Neural cell (in vitro differentiated cells): ENCODE measurements at regions not wholly inside any gene's neighbourhood (a gene's known extent, or its start where the extent isn't known, plus 50 kb on each side); places are given as distances from the start of the nearest gene placed in this dataset.

ENCODE experiments used
- H2AFZ ChIP-seq: fragments of 200-600, 300-800 bp; sonication (generic), shearing (Covaris generic); 2 replicates; pipeline ENCODE4 v1.6.0; 2014; ENCODE audit warnings: low read depth, mild to moderate bottlenecking, antibody characterized with exemption, low read length, moderate library complexity
- H3F3A ChIP-seq: fragments of 200-600 bp; shearing (Covaris generic); 2 replicates; pipeline ENCODE4 v1.6.1; 2016; ENCODE audit warnings: mild to moderate bottlenecking, moderate library complexity, mixed read lengths, antibody characterized with exemption, low read length; ENCODE audit not compliant: insufficient read depth, poor library complexity, severe bottlenecking
- H3K27ac ChIP-seq: fragments of 200-600, 300-800 bp; sonication (generic), shearing (Covaris generic); 2 replicates; pipeline ENCODE4 v1.5.1; 2014; ENCODE audit warnings: mild to moderate bottlenecking, low read length, moderate library complexity
- H3K27me3 ChIP-seq: fragments of 300-800, 200-600 bp; sonication (generic), shearing (Covaris generic); 2 replicates; pipeline ENCODE4 v1.6.0; 2014; ENCODE audit warnings: mild to moderate bottlenecking, low read depth, low read length, moderate library complexity; ENCODE audit not compliant: insufficient read depth
- H3K36me3 ChIP-seq: fragments of 300-800, 200-600 bp; sonication (generic), shearing (Covaris generic); 2 replicates; pipeline ENCODE4 v1.5.1; 2014; ENCODE audit warnings: mild to moderate bottlenecking, antibody characterized with exemption, low read length, moderate library complexity; ENCODE audit not compliant: insufficient read depth
- H3K4me2 ChIP-seq: fragments of 300-800, 200-600 bp; sonication (generic), shearing (Covaris generic); 2 replicates; pipeline ENCODE4 v1.6.0; 2014; ENCODE audit warnings: mild to moderate bottlenecking, low read length
- H3K4me3 ChIP-seq: fragments of 300-800, 200-600 bp; sonication (generic), shearing (Covaris generic); 2 replicates; pipeline ENCODE4 v1.5.1; 2014; ENCODE audit warnings: mild to moderate bottlenecking, low read length, moderate library complexity
- H3K79me2 ChIP-seq: fragments of 200-600 bp; shearing (Covaris generic); replicated peaks from 2 replicates; pipeline ENCODE4 v1.6.0; 2014; ENCODE audit warnings: mild to moderate bottlenecking, low read length, moderate library complexity; ENCODE audit not compliant: insufficient read depth
- H3K9ac ChIP-seq: fragments of 300-800, 200-600 bp; sonication (generic), shearing (Covaris generic); 2 replicates; pipeline ENCODE4 v1.6.1; 2016; ENCODE audit warnings: mild to moderate bottlenecking, low read length, mixed read lengths
- H3K9me2 ChIP-seq: fragments of 200-600 bp; shearing (Covaris generic); 2 replicates; pipeline ENCODE4 v1.6.1; 2016; ENCODE audit warnings: mild to moderate bottlenecking, low read length, mixed read lengths; ENCODE audit not compliant: insufficient read depth
- H3K9me3 ChIP-seq: fragments of 200-600, 300-800 bp; sonication (generic), shearing (Covaris generic); 2 replicates; pipeline ENCODE4 v1.6.1; 2016; ENCODE audit warnings: mild to moderate bottlenecking, mixed run types, low read length, moderate library complexity, mixed read lengths
- H4K20me1 ChIP-seq: fragments of 200-600 bp; shearing (Covaris generic); 2 replicates; pipeline ENCODE4 v1.6.1; 2016; ENCODE audit warnings: mild to moderate bottlenecking, mixed run types; ENCODE audit not compliant: insufficient read depth
- CTCF ChIP-seq: fragments of 450-650 bp; IDR thresholded peaks from 2 replicates; pipeline ENCODE4 v1.5.1; 2014; ENCODE audit warnings: antibody characterized with exemption, mild to moderate bottlenecking, moderate library complexity; ENCODE audit not compliant: poor library complexity, severe bottlenecking
- EP300 ChIP-seq: fragments of 450-650 bp; conservative IDR thresholded peaks from 2 replicates; pipeline ENCODE4 v1.6.1; 2014; ENCODE audit warnings: antibody characterized with exemption, mild to moderate bottlenecking, moderate library complexity; ENCODE audit not compliant: poor library complexity, severe bottlenecking
- EZH2 ChIP-seq: fragments of 200-600, 300-800 bp; shearing (Covaris generic), sonication (generic); IDR thresholded peaks from 2 replicates; pipeline ENCODE4 v1.6.1; 2014; ENCODE audit warnings: antibody characterized with exemption, low read length, borderline replicate concordance, mild to moderate bottlenecking; ENCODE audit not compliant: insufficient read depth, poor library complexity, severe bottlenecking
- MXI1 ChIP-seq: fragments of 450-650 bp; conservative IDR thresholded peaks from 2 replicates; pipeline ENCODE4 v1.6.1; 2014; ENCODE audit warnings: antibody characterized with exemption, mild to moderate bottlenecking; ENCODE audit not compliant: poor library complexity, severe bottlenecking
- POLR2AphosphoS5 ChIP-seq: IDR thresholded peaks from 2 replicates; pipeline ENCODE4 v1.6.1; 2012
- RAD21 ChIP-seq: fragments of 450-650 bp; conservative IDR thresholded peaks from 2 replicates; pipeline ENCODE4 v1.6.1; 2014; ENCODE audit warnings: antibody characterized with exemption, mild to moderate bottlenecking, moderate library complexity
- SMC3 ChIP-seq: fragments of 450-650 bp; conservative IDR thresholded peaks from 2 replicates; pipeline ENCODE4 v1.6.1; 2014; ENCODE audit warnings: antibody characterized with exemption, mild to moderate bottlenecking, moderate library complexity; ENCODE audit not compliant: poor library complexity
- TAF1 ChIP-seq: IDR thresholded peaks from 2 replicates; pipeline ENCODE4 v1.6.1; 2012; ENCODE audit warnings: low read depth
- TF ChIP-seq, protein P1 (sequence below): IDR thresholded peaks from 2 replicates; pipeline ENCODE4 v1.6.1; 2012; ENCODE audit warnings: borderline replicate concordance

- TF ChIP-seq, protein P1, sequence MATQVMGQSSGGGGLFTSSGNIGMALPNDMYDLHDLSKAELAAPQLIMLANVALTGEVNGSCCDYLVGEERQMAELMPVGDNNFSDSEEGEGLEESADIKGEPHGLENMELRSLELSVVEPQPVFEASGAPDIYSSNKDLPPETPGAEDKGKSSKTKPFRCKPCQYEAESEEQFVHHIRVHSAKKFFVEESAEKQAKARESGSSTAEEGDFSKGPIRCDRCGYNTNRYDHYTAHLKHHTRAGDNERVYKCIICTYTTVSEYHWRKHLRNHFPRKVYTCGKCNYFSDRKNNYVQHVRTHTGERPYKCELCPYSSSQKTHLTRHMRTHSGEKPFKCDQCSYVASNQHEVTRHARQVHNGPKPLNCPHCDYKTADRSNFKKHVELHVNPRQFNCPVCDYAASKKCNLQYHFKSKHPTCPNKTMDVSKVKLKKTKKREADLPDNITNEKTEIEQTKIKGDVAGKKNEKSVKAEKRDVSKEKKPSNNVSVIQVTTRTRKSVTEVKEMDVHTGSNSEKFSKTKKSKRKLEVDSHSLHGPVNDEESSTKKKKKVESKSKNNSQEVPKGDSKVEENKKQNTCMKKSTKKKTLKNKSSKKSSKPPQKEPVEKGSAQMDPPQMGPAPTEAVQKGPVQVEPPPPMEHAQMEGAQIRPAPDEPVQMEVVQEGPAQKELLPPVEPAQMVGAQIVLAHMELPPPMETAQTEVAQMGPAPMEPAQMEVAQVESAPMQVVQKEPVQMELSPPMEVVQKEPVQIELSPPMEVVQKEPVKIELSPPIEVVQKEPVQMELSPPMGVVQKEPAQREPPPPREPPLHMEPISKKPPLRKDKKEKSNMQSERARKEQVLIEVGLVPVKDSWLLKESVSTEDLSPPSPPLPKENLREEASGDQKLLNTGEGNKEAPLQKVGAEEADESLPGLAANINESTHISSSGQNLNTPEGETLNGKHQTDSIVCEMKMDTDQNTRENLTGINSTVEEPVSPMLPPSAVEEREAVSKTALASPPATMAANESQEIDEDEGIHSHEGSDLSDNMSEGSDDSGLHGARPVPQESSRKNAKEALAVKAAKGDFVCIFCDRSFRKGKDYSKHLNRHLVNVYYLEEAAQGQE, result no peak
- no peak for TF ChIP-seq CTCF
- no peak for TF ChIP-seq RAD21
- no peak for TF ChIP-seq MXI1
- no peak for TF ChIP-seq SMC3
- TF ChIP-seq EP300, result no peak
- TF ChIP-seq POLR2AphosphoS5, result no peak
- no peak for TF ChIP-seq TAF1
- TF ChIP-seq EZH2, result no peak
- Histone ChIP-seq H2AFZ (no peak overlapping the region), H3K4me2 (no peak overlapping the region), H3K9me3 (no peaks in the 10 kb centered on the region), H3K36me3 (no peaks in the 10 kb centered on the region), H3K79me2 (no peaks in the 10 kb centered on the region), H3K9ac (no peak overlapping the region), H4K20me1 (no peaks in the 10 kb centered on the region), H3K9me2 (no peaks in the 10 kb centered on the region), H3F3A (no peaks in the 10 kb centered on the region), H3K27me3 (no peaks in the 10 kb centered on the region), H3K4me3 (no peak overlapping the region), H3K27ac (no peak overlapping the region)
Observed at GRCh38 chr12:71219224-71219623, 61.4 kb upstream of the TSPAN8 start.

- H3K4me2 ChIP-seq, result no peak overlapping the region
- TF ChIP-seq EP300 (no peak), POLR2AphosphoS5 (no peak), EZH2 (no peak), CTCF (no peak), SMC3 (no peak), TAF1 (no peak), RAD21 (no peak), MXI1 (no peak)
- TF ChIP-seq, protein P1, result no peak
- no peaks in the 10 kb centered on the region for H3K9me2 ChIP-seq
- no peak overlapping the region for H3K4me3 ChIP-seq
- H2AFZ ChIP-seq, result no peak overlapping the region
- H3K9me3 ChIP-seq, result no peaks in the 10 kb centered on the region
- H3K36me3 ChIP-seq, result no peaks in the 10 kb centered on the region
- H3F3A ChIP-seq, result no peaks in the 10 kb centered on the region
- no peak overlapping the region for H3K9ac ChIP-seq
- no peaks in the 10 kb centered on the region for H4K20me1 ChIP-seq
- H3K27me3 ChIP-seq, result no peaks in the 10 kb centered on the region
- H3K27ac ChIP-seq, result no peak overlapping the region
- H3K79me2 ChIP-seq, result no peaks in the 10 kb centered on the region
Observed at GRCh38 chr12:71218616-71219015, 60.8 kb upstream of the TSPAN8 start.
